ENCODE measurements at regions not wholly inside any gene's neighbourhood (a gene's known extent, or its start where the extent isn't known, plus 50 kb on each side); places are given as distances from the start of the nearest gene placed in this dataset.
A peak's percentile ranks its signal among the peaks of the same experiment; 100 is the strongest.
"Not testable (repeated sequence)": the region's sequence is repeated elsewhere in the genome, so short reads cannot be mapped to it uniquely, and the experiment has no call there.

- Mint-ChIP-seq H3K27me3 (peaks cover 7% of the 10 kb centered on the region), H3K4me3 (no peak overlapping the region), H3K9me3 (no peaks in the 10 kb centered on the region), H3K27ac (no peak overlapping the region), H3K36me3 (no peaks in the 10 kb centered on the region), H3K4me1 (peaks cover 2% of the 10 kb centered on the region)
- ATAC-seq (ENCODE audit: low read depth) (no peak), DNase-seq (ENCODE audit: low spot score in 2 of 2) (no peak)
Observed at GRCh38 chr13:76829572-76830327, 56.5 kb downstream of the KCTD12 start.

GRCh38 chr13:76828316-76828741 lies 57.9 kb downstream of the KCTD12 start:
- Mint-ChIP-seq H3K4me1 (peaks cover 2% of the 10 kb centered on the region), H3K27ac (no peak overlapping the region), H3K4me3 (no peak overlapping the region), H3K36me3 (no peaks in the 10 kb centered on the region), H3K27me3 (peaks cover 7% of the 10 kb centered on the region), H3K9me3 (no peaks in the 10 kb centered on the region)
- no peak for ATAC-seq (ENCODE audit: low read depth)
- no peak for DNase-seq (ENCODE audit: low spot score in 2 of 2)

- Mint-ChIP-seq H3K27ac (no peak overlapping the region), H3K27me3 (peaks cover 4% of the 10 kb centered on the region), H3K9me3 (no peaks in the 10 kb centered on the region), H3K36me3 (no peaks in the 10 kb centered on the region), H3K4me3 (no peak overlapping the region), H3K4me1 (peaks cover 2% of the 10 kb centered on the region)
- DNase-seq (ENCODE audit: low spot score in 2 of 2) (no peak), ATAC-seq (ENCODE audit: low read depth) (no peak)
Observed at GRCh38 chr13:76826527-76826926, 59.7 kb downstream of the KCTD12 start.

- H3K27me3 Mint-ChIP-seq, result peaks cover 2% of the 10 kb centered on the region
- ATAC-seq (ENCODE audit: low read depth) (no peak), DNase-seq (ENCODE audit: low spot score in 2 of 2) (no peak)
- H3K27ac Mint-ChIP-seq, result no peak overlapping the region
- H3K4me1 Mint-ChIP-seq, result peaks cover 2% of the 10 kb centered on the region
- H3K9me3 Mint-ChIP-seq, result no peaks in the 10 kb centered on the region
- H3K36me3 Mint-ChIP-seq, result no peaks in the 10 kb centered on the region
- H3K4me3 Mint-ChIP-seq, result no peak overlapping the region
Observed at GRCh38 chr13:76825430-76825829, 60.8 kb downstream of the KCTD12 start.

GRCh38 chr13:76823969-76824368 lies 62.2 kb downstream of the KCTD12 start:
- H3K4me3 Mint-ChIP-seq, result no peak overlapping the region
- peak overlapping the region; percentile 31 for H3K27ac Mint-ChIP-seq
- peaks cover 2% of the 10 kb centered on the region for H3K27me3 Mint-ChIP-seq
- DNase-seq (ENCODE audit: low spot score in 2 of 2) (no peak), ATAC-seq (ENCODE audit: low read depth) (no peak)
- no peaks in the 10 kb centered on the region for H3K9me3 Mint-ChIP-seq
- peaks cover 2% of the 10 kb centered on the region for H3K4me1 Mint-ChIP-seq
- H3K36me3 Mint-ChIP-seq, result no peaks in the 10 kb centered on the region

- H3K27me3 Mint-ChIP-seq, result peaks cover 5% of the 10 kb centered on the region
- no peak overlapping the region for H3K4me3 Mint-ChIP-seq
- no peaks in the 10 kb centered on the region for H3K4me1 Mint-ChIP-seq
- no peak overlapping the region for H3K27ac Mint-ChIP-seq
- H3K9me3 Mint-ChIP-seq, result no peaks in the 10 kb centered on the region
- ATAC-seq (ENCODE audit: low read depth) (no peak), DNase-seq (ENCODE audit: low spot score in 2 of 2) (no peak)
- H3K36me3 Mint-ChIP-seq, result no peaks in the 10 kb centered on the region
Observed at GRCh38 chr13:76822698-76823267, 63.4 kb downstream of the KCTD12 start.

- H3K36me3 Mint-ChIP-seq; H3K4me3 Mint-ChIP-seq; H3K9me3 Mint-ChIP-seq; ATAC-seq (ENCODE audit: low read depth); H3K4me1 Mint-ChIP-seq; H3K27ac Mint-ChIP-seq; DNase-seq (ENCODE audit: low spot score in 2 of 2); H3K27me3 Mint-ChIP-seq: not testable (repeated sequence)
Observed at GRCh38 chr13:76821222-76821621, 65.0 kb downstream of the KCTD12 start.

GRCh38 chr13:76820759-76821158 lies 65.4 kb downstream of the KCTD12 start:
- no peaks in the 10 kb centered on the region for H3K4me1 Mint-ChIP-seq
- no peaks in the 10 kb centered on the region for H3K36me3 Mint-ChIP-seq
- DNase-seq (ENCODE audit: low spot score in 2 of 2) (no peak), ATAC-seq (ENCODE audit: low read depth) (no peak)
- H3K27me3 Mint-ChIP-seq, result peaks cover 6% of the 10 kb centered on the region
- H3K9me3 Mint-ChIP-seq, result no peaks in the 10 kb centered on the region
- H3K4me3 Mint-ChIP-seq, result no peak overlapping the region
- no peak overlapping the region for H3K27ac Mint-ChIP-seq

- ATAC-seq (ENCODE audit: low read depth), result no peak
Observed at GRCh38 chr13:76816394-76816793, 69.8 kb downstream of the KCTD12 start.

GRCh38 chr13:76815344-76815743 lies 70.9 kb downstream of the KCTD12 start:
- Mint-ChIP-seq H3K9me3 (peaks cover 4% of the 10 kb centered on the region), H3K27me3 (peaks cover 9% of the 10 kb centered on the region), H3K4me3 (no peak overlapping the region), H3K4me1 (no peaks in the 10 kb centered on the region), H3K36me3 (peaks cover 2% of the 10 kb centered on the region), H3K27ac (no peak overlapping the region)
- ATAC-seq (ENCODE audit: low read depth), result no peak
- no peak for DNase-seq (ENCODE audit: low spot score in 2 of 2)

More at GRCh38 chr13:76816394-76816793, 69.8 kb downstream of the KCTD12 start:
- Mint-ChIP-seq H3K27me3 (peaks cover 9% of the 10 kb centered on the region), H3K4me1 (no peaks in the 10 kb centered on the region), H3K36me3 (no peaks in the 10 kb centered on the region), H3K27ac (no peak overlapping the region), H3K9me3 (no peaks in the 10 kb centered on the region), H3K4me3 (no peak overlapping the region)
- no peak for DNase-seq (ENCODE audit: low spot score in 2 of 2)

- Mint-ChIP-seq H3K4me1 (no peaks in the 10 kb centered on the region), H3K9me3 (peaks cover 8% of the 10 kb centered on the region), H3K27ac (no peak overlapping the region), H3K36me3 (peaks cover 2% of the 10 kb centered on the region), H3K4me3 (no peak overlapping the region), H3K27me3 (peaks cover 9% of the 10 kb centered on the region)
- no peak for DNase-seq (ENCODE audit: low spot score in 2 of 2)
- no peak for ATAC-seq (ENCODE audit: low read depth)
Observed at GRCh38 chr13:76813891-76814290, 72.3 kb downstream of the KCTD12 start.

GRCh38 chr13:76813000-76813691 lies 73.1 kb downstream of the KCTD12 start:
- peaks cover 2% of the 10 kb centered on the region for H3K36me3 Mint-ChIP-seq
- no peak overlapping the region for H3K4me3 Mint-ChIP-seq
- DNase-seq (ENCODE audit: low spot score in 2 of 2) (no peak), ATAC-seq (ENCODE audit: low read depth) (no peak)
- no peak overlapping the region for H3K27ac Mint-ChIP-seq
- peaks cover 8% of the 10 kb centered on the region for H3K9me3 Mint-ChIP-seq
- peaks cover 7% of the 10 kb centered on the region for H3K27me3 Mint-ChIP-seq
- no peaks in the 10 kb centered on the region for H3K4me1 Mint-ChIP-seq

- no peak for ATAC-seq (ENCODE audit: low read depth)
- no peaks in the 10 kb centered on the region for H3K4me1 Mint-ChIP-seq
- H3K27me3 Mint-ChIP-seq, result peaks cover 8% of the 10 kb centered on the region
- DNase-seq (ENCODE audit: low spot score in 2 of 2), result no peak
- no peak overlapping the region for H3K27ac Mint-ChIP-seq
- H3K4me3 Mint-ChIP-seq, result no peak overlapping the region
- peaks cover 2% of the 10 kb centered on the region for H3K36me3 Mint-ChIP-seq
- H3K9me3 Mint-ChIP-seq, result peaks cover 8% of the 10 kb centered on the region
Observed at GRCh38 chr13:76812206-76812897, 73.9 kb downstream of the KCTD12 start.

GRCh38 chr13:76809389-76809788 lies 76.8 kb downstream of the KCTD12 start:
- H3K9me3 Mint-ChIP-seq, result peaks cover 8% of the 10 kb centered on the region
- H3K4me1 Mint-ChIP-seq, result no peaks in the 10 kb centered on the region
- peaks cover 2% of the 10 kb centered on the region for H3K27me3 Mint-ChIP-seq
- peaks cover 2% of the 10 kb centered on the region for H3K36me3 Mint-ChIP-seq
- DNase-seq (ENCODE audit: low spot score in 2 of 2) (no peak), ATAC-seq (ENCODE audit: low read depth) (no peak)
- no peak overlapping the region for H3K27ac Mint-ChIP-seq
- no peak overlapping the region for H3K4me3 Mint-ChIP-seq

All from memory B cell (primary cell).